Liver (tissue), 8 donors: ENCODE measurements at regions not wholly inside any gene's neighbourhood (a gene's known extent, or its start where the extent isn't known, plus 50 kb on each side); places are given as distances from the start of the nearest gene placed in this dataset.
A peak's percentile ranks its signal among the peaks of the same experiment; 100 is the strongest.

Experiments used
- DNase-seq: peaks from one replicate; pipeline ENCODE4 v3.0.0-alpha.2; 2017; ENCODE audit warnings: low spot score
- H3K27ac ChIP-seq, 2 donors: one replicate each; pipeline ENCODE4 v1.7.0; 2013; ENCODE audit warnings: inconsistent platforms in 2 of 2, low read length in 2 of 2, control low read depth in 1 of 2, low read depth in 1 of 2, mild to moderate bottlenecking in 1 of 2
- H3K27me3 ChIP-seq, 4 donors: one replicate each; pipeline versions ENCODE4 v1.6.1 to v1.7.0; 2013; ENCODE audit warnings: low read length in 3 of 4, inconsistent platforms in 1 of 4, mild to moderate bottlenecking in 1 of 4, moderate library complexity in 1 of 4; ENCODE audit not compliant: control insufficient read depth in 4 of 4, insufficient read depth in 4 of 4
- H3K36me3 ChIP-seq, 4 donors: one replicate each; pipeline versions ENCODE4 v1.6.1 to v1.7.0; 2013; ENCODE audit warnings: low read length in 3 of 4, mild to moderate bottlenecking in 3 of 4, low read depth in 1 of 4, moderate library complexity in 1 of 4; ENCODE audit not compliant: control insufficient read depth in 4 of 4, insufficient read depth in 3 of 4
- H3K4me1 ChIP-seq, 4 donors: one replicate each; pipeline versions ENCODE4 v1.6.1 to v1.7.0; 2013; ENCODE audit warnings: low read length in 3 of 4, mild to moderate bottlenecking in 3 of 4, moderate library complexity in 1 of 4; ENCODE audit not compliant: control insufficient read depth in 4 of 4, insufficient read depth in 4 of 4
- H3K4me3 ChIP-seq, 3 donors: one replicate each; pipeline versions ENCODE4 v1.6.1 to v1.7.0; 2013; ENCODE audit warnings: low read length in 3 of 3, control low read depth in 1 of 3, low read depth in 1 of 3, mild to moderate bottlenecking in 1 of 3
- H3K9ac ChIP-seq, 2 donors: one replicate each; pipeline ENCODE4 v1.7.0; 2013; ENCODE audit warnings: low read length in 2 of 2, mild to moderate bottlenecking in 2 of 2, moderate library complexity in 2 of 2, control low read depth in 1 of 2, low read depth in 1 of 2
- H3K9me3 ChIP-seq, 4 donors: one replicate each; pipeline versions ENCODE4 v1.6.1 to v1.7.0; 2013; ENCODE audit warnings: low read length in 3 of 4; ENCODE audit not compliant: control insufficient read depth in 4 of 4
- ATF3 ChIP-seq: IDR thresholded peaks from 2 replicates; pipeline ENCODE4 v1.6.1; 2016; ENCODE audit warnings: antibody characterized with exemption
- CTCF ChIP-seq: fragments of 150-350 bp; IDR thresholded peaks from 2 replicates; pipeline ENCODE4 v1.5.1; 2017; ENCODE audit warnings: improper control_type of control experiment, low read depth, low read length; ENCODE audit not compliant: missing input control
- EGR1 ChIP-seq, 2 donors: IDR thresholded peaks; 2 replicates each; pipeline ENCODE4 v1.6.1; 2016 to 2018; ENCODE audit warnings: antibody characterized with exemption in 2 of 2, low read depth in 2 of 2
- FOXA2 ChIP-seq: IDR thresholded peaks from 2 replicates; pipeline ENCODE4 v1.6.1; 2016; ENCODE audit warnings: antibody characterized with exemption
- GABPA ChIP-seq, 2 donors: IDR thresholded peaks in 1 of 2; conservative IDR thresholded peaks in 1 of 2; 2 replicates each; pipeline ENCODE4 v1.6.1; 2016; ENCODE audit warnings: antibody characterized with exemption in 2 of 2, mild to moderate bottlenecking in 1 of 2, moderate library complexity in 1 of 2
- HNF4A ChIP-seq, 2 donors: conservative IDR thresholded peaks; 2 replicates each; pipeline ENCODE4 v1.6.1; 2016; ENCODE audit warnings: antibody characterized with exemption in 2 of 2, mild to moderate bottlenecking in 2 of 2
- MAX ChIP-seq: IDR thresholded peaks from 2 replicates; pipeline ENCODE4 v1.6.1; 2016; ENCODE audit warnings: antibody characterized with exemption
- NR2F2 ChIP-seq: IDR thresholded peaks from 2 replicates; pipeline ENCODE4 v1.6.1; 2016; ENCODE audit warnings: antibody characterized with exemption
- RAD21 ChIP-seq, 2 donors: IDR thresholded peaks; 2 replicates each; pipeline ENCODE4 v1.6.1; 2016; ENCODE audit warnings: antibody characterized with exemption in 2 of 2, mild to moderate bottlenecking in 2 of 2
- REST ChIP-seq: IDR thresholded peaks from 2 replicates; pipeline ENCODE4 v1.6.1; 2016; ENCODE audit warnings: antibody characterized with exemption, mild to moderate bottlenecking
- RXRA ChIP-seq, 2 donors: IDR thresholded peaks; 2 replicates each; pipeline ENCODE4 v1.6.1; 2017 to 2018; ENCODE audit warnings: antibody characterized with exemption in 2 of 2, mild to moderate bottlenecking in 1 of 2
- SP1 ChIP-seq: IDR thresholded peaks from 2 replicates; pipeline ENCODE4 v1.6.1; 2018; ENCODE audit warnings: antibody characterized with exemption, mild to moderate bottlenecking
- TAF1 ChIP-seq: conservative IDR thresholded peaks from 2 replicates; pipeline ENCODE4 v1.6.1; 2016; ENCODE audit warnings: antibody characterized with exemption, mild to moderate bottlenecking
- YY1 ChIP-seq: IDR thresholded peaks from 2 replicates; pipeline ENCODE4 v1.6.1; 2016; ENCODE audit warnings: antibody characterized with exemption, mild to moderate bottlenecking
- ZBTB33 ChIP-seq: IDR thresholded peaks from 2 replicates; pipeline ENCODE4 v1.6.1; 2016; ENCODE audit warnings: antibody characterized with exemption
- WGBS: extraction: QIAGEN DNeasy Blood & Tissue Kit; methylation state at CpG from one replicate; pipeline ENCODE4 v1.1.7; 2013; 5-methylcytosine and 5-hydroxymethylcytosine counted together
- donor health status: healthy.
- donor health status: healthy.
- donor health status: healthy.
- donor health status: healthy.
- donor health status: healthy.

- no peak for DNase-seq
- WGBS, result 36% methylated on average over 3 of the region's 3 CpGs
- no peak overlapping the region for H3K9ac ChIP-seq
- no peaks in the 10 kb centered on the region for H3K27me3 ChIP-seq
- H3K27ac ChIP-seq, result peak overlapping the region; percentile 45 to 64
- TF ChIP-seq ZBTB33 (no peak), ATF3 (no peak), GABPA (IDR thresholded peaks at IDR 0.05 in 1 of 2, conservative IDR thresholded peaks at IDR 0.05 in 1 of 2) (no peak), SP1 (no peak), REST (no peak), TAF1 (no peak), EGR1 (IDR thresholded peaks at IDR 0.05; ENCODE audit: low read depth in 2 of 2) (no peak), HNF4A (conservative IDR thresholded peaks at IDR 0.05) (peak; percentile 18 to 33), FOXA2 (peak; percentile 42), CTCF (peak; percentile 78), YY1 (peak; percentile 25), MAX (no peak), RAD21 (IDR thresholded peaks at IDR 0.05) (peak; percentile 90 to 91), NR2F2 (no peak), RXRA (IDR thresholded peaks at IDR 0.05) (peak in 1 of 2 donors; percentile 9)
- H3K9me3 ChIP-seq, result no peaks in the 10 kb centered on the region
- no peak overlapping the region for H3K4me3 ChIP-seq
- H3K36me3 ChIP-seq, result no peaks in the 10 kb centered on the region
- H3K4me1 ChIP-seq, result peaks cover 1 to 16% (median 13%) of the 10 kb centered on the region in 4 donors
These were observed 142.3 kb upstream of the ANKH start for GRCh38 chr5:15013654-15014463.
